T-helper 2 cell treated with Interferon-gamma antibody and Interleukin-4, amounts not matched to agents 5 μg/mL and 100 μg/mL, for 36 hours (primary cell): ENCODE measurements at regions not wholly inside any gene's neighbourhood (a gene's known extent, or its start where the extent isn't known, plus 50 kb on each side); places are given as distances from the start of the nearest gene placed in this dataset.
"Not testable (repeated sequence)": the region's sequence is repeated elsewhere in the genome, so short reads cannot be mapped to it uniquely, and the experiment has no call there.

ENCODE experiments used
- DNase-seq: peaks from one replicate; pipeline ENCODE4 v3.0.0; 2021; ENCODE audit warnings: low spot score
- H3K27ac Mint-ChIP-seq: one replicate; pipeline ENCODE4 v1.8.0; 2021; ENCODE audit warnings: mild to moderate bottlenecking, mixed read lengths
- H3K27me3 Mint-ChIP-seq: one replicate; pipeline ENCODE4 v1.8.0; 2021; ENCODE audit warnings: low read depth, mixed read lengths
- H3K36me3 Mint-ChIP-seq: one replicate; pipeline ENCODE4 v1.8.0; 2021; ENCODE audit warnings: low read depth, mixed read lengths
- H3K4me1 Mint-ChIP-seq: one replicate; pipeline ENCODE4 v1.8.0; 2021; ENCODE audit warnings: low read depth, mixed read lengths
- H3K4me3 Mint-ChIP-seq: one replicate; pipeline ENCODE4 v1.8.0; 2022; ENCODE audit warnings: mild to moderate bottlenecking, moderate library complexity, mixed read lengths
- H3K9me3 Mint-ChIP-seq: one replicate; pipeline ENCODE4 v1.8.0; 2021; ENCODE audit warnings: mixed read lengths

- DNase-seq: no peak
- no peak overlapping the region for H3K27ac Mint-ChIP-seq
- H3K4me1 Mint-ChIP-seq: no peaks in the 10 kb centered on the region
- H3K27me3 Mint-ChIP-seq: no peaks in the 10 kb centered on the region
- no peak overlapping the region for H3K4me3 Mint-ChIP-seq
- H3K9me3 Mint-ChIP-seq: no peaks in the 10 kb centered on the region
- H3K36me3 Mint-ChIP-seq: no peaks in the 10 kb centered on the region
Observed at GRCh38 chr13:78067290-78067689, 148.7 kb upstream of the EDNRB start.

GRCh38 chr13:78065141-78065540 is 146.5 kb upstream of the EDNRB start:
- no peaks in the 10 kb centered on the region for H3K9me3 Mint-ChIP-seq
- no peak overlapping the region for H3K27ac Mint-ChIP-seq
- H3K4me3 Mint-ChIP-seq: no peak overlapping the region
- no peaks in the 10 kb centered on the region for H3K36me3 Mint-ChIP-seq
- no peaks in the 10 kb centered on the region for H3K27me3 Mint-ChIP-seq
- DNase-seq: no peak
- H3K4me1 Mint-ChIP-seq: no peaks in the 10 kb centered on the region

GRCh38 chr13:78061806-78062205 is 143.2 kb upstream of the EDNRB start:
- DNase-seq: no peak
- no peaks in the 10 kb centered on the region for H3K4me1 Mint-ChIP-seq
- no peaks in the 10 kb centered on the region for H3K27me3 Mint-ChIP-seq

GRCh38 chr13:78060966-78061365 is 142.3 kb upstream of the EDNRB start:
- DNase-seq: no peak
- H3K4me3 Mint-ChIP-seq: no peak overlapping the region
- H3K4me1 Mint-ChIP-seq: no peaks in the 10 kb centered on the region
- H3K27ac Mint-ChIP-seq: no peak overlapping the region
- no peaks in the 10 kb centered on the region for H3K36me3 Mint-ChIP-seq
- H3K27me3 Mint-ChIP-seq: no peaks in the 10 kb centered on the region
- H3K9me3 Mint-ChIP-seq: peaks cover 6% of the 10 kb centered on the region

More at GRCh38 chr13:78061806-78062205, 143.2 kb upstream of the EDNRB start:
- Mint-ChIP-seq H3K27ac (no peak overlapping the region), H3K36me3 (no peaks in the 10 kb centered on the region), H3K4me3 (no peak overlapping the region), H3K9me3 (peaks cover 6% of the 10 kb centered on the region)

GRCh38 chr13:78056865-78057264 is 138.2 kb upstream of the EDNRB start:
- DNase-seq, H3K4me1 Mint-ChIP-seq, H3K4me3 Mint-ChIP-seq, H3K9me3 Mint-ChIP-seq, H3K27ac Mint-ChIP-seq, H3K27me3 Mint-ChIP-seq, H3K36me3 Mint-ChIP-seq: not testable (repeated sequence)

GRCh38 chr13:78054157-78054556 is 135.5 kb upstream of the EDNRB start:
- DNase-seq: no peak
- H3K4me1 Mint-ChIP-seq: no peaks in the 10 kb centered on the region
- no peaks in the 10 kb centered on the region for H3K36me3 Mint-ChIP-seq
- H3K27me3 Mint-ChIP-seq: no peaks in the 10 kb centered on the region
- H3K27ac Mint-ChIP-seq: no peak overlapping the region
- no peak overlapping the region for H3K4me3 Mint-ChIP-seq
- peaks cover 6% of the 10 kb centered on the region for H3K9me3 Mint-ChIP-seq

- H3K27me3 Mint-ChIP-seq: no peaks in the 10 kb centered on the region
- no peaks in the 10 kb centered on the region for H3K36me3 Mint-ChIP-seq
- no peak overlapping the region for H3K4me3 Mint-ChIP-seq
- no peak overlapping the region for H3K27ac Mint-ChIP-seq
- no peak for DNase-seq
- H3K9me3 Mint-ChIP-seq: no peaks in the 10 kb centered on the region
- H3K4me1 Mint-ChIP-seq: no peaks in the 10 kb centered on the region
Observed at GRCh38 chr13:78047151-78047550, 128.5 kb upstream of the EDNRB start.

- Mint-ChIP-seq H3K4me1 (no peaks in the 10 kb centered on the region), H3K27me3 (no peaks in the 10 kb centered on the region), H3K9me3 (no peaks in the 10 kb centered on the region), H3K4me3 (no peak overlapping the region), H3K27ac (no peak overlapping the region), H3K36me3 (no peaks in the 10 kb centered on the region)
- DNase-seq: no peak
Observed at GRCh38 chr13:78046331-78046730, 127.7 kb upstream of the EDNRB start.

- Mint-ChIP-seq H3K4me3 (no peak overlapping the region), H3K4me1 (no peaks in the 10 kb centered on the region), H3K27me3 (no peaks in the 10 kb centered on the region), H3K9me3 (no peaks in the 10 kb centered on the region), H3K36me3 (no peaks in the 10 kb centered on the region), H3K27ac (no peak overlapping the region)
- no peak for DNase-seq
Observed at GRCh38 chr13:78045916-78046315, 127.3 kb upstream of the EDNRB start.

GRCh38 chr13:78041366-78041765 is 122.7 kb upstream of the EDNRB start:
- DNase-seq, H3K27ac Mint-ChIP-seq, H3K9me3 Mint-ChIP-seq, H3K36me3 Mint-ChIP-seq, H3K4me3 Mint-ChIP-seq, H3K4me1 Mint-ChIP-seq, H3K27me3 Mint-ChIP-seq: not testable (repeated sequence)

- Mint-ChIP-seq H3K4me1 (no peaks in the 10 kb centered on the region), H3K9me3 (no peaks in the 10 kb centered on the region), H3K36me3 (no peaks in the 10 kb centered on the region), H3K27me3 (no peaks in the 10 kb centered on the region), H3K4me3 (no peak overlapping the region), H3K27ac (no peak overlapping the region)
- no peak for DNase-seq
Observed at GRCh38 chr13:78040205-78040830, 121.7 kb upstream of the EDNRB start.

- H3K27ac Mint-ChIP-seq: no peak overlapping the region
- no peaks in the 10 kb centered on the region for H3K4me1 Mint-ChIP-seq
- DNase-seq: no peak
- H3K27me3 Mint-ChIP-seq: peaks cover 3% of the 10 kb centered on the region
- H3K9me3 Mint-ChIP-seq: no peaks in the 10 kb centered on the region
- no peak overlapping the region for H3K4me3 Mint-ChIP-seq
- no peaks in the 10 kb centered on the region for H3K36me3 Mint-ChIP-seq
Observed at GRCh38 chr13:78036841-78037240, 118.2 kb upstream of the EDNRB start.

GRCh38 chr13:78035500-78035899 is 116.9 kb upstream of the EDNRB start:
- DNase-seq: no peak
- Mint-ChIP-seq H3K27ac (no peak overlapping the region), H3K4me1 (no peaks in the 10 kb centered on the region), H3K4me3 (no peak overlapping the region), H3K27me3 (peaks cover 3% of the 10 kb centered on the region), H3K36me3 (no peaks in the 10 kb centered on the region), H3K9me3 (no peaks in the 10 kb centered on the region)

GRCh38 chr13:78033509-78033908 is 114.9 kb upstream of the EDNRB start:
- DNase-seq: no peak
- H3K27me3 Mint-ChIP-seq: peaks cover 7% of the 10 kb centered on the region

GRCh38 chr13:78032132-78032531 is 113.5 kb upstream of the EDNRB start:
- Mint-ChIP-seq H3K36me3 (no peaks in the 10 kb centered on the region), H3K27ac (no peak overlapping the region), H3K4me1 (peaks cover 2% of the 10 kb centered on the region), H3K4me3 (no peak overlapping the region), H3K9me3 (no peaks in the 10 kb centered on the region), H3K27me3 (peaks cover 9% of the 10 kb centered on the region)
- no peak for DNase-seq

More at GRCh38 chr13:78033509-78033908, 114.9 kb upstream of the EDNRB start:
- H3K4me1 Mint-ChIP-seq: no peaks in the 10 kb centered on the region
- H3K9me3 Mint-ChIP-seq: no peaks in the 10 kb centered on the region
- no peaks in the 10 kb centered on the region for H3K36me3 Mint-ChIP-seq
- H3K4me3 Mint-ChIP-seq: no peak overlapping the region
- no peak overlapping the region for H3K27ac Mint-ChIP-seq
